Kidney epithelial cell (primary cell): ENCODE measurements at regions not wholly inside any gene's neighbourhood (a gene's known extent, or its start where the extent isn't known, plus 50 kb on each side); places are given as distances from the start of the nearest gene placed in this dataset.
A peak's percentile ranks its signal among the peaks of the same experiment; 100 is the strongest.

Source experiments
- DNase-seq: peaks from one replicate; pipeline ENCODE4 v3.0.0-alpha.2; 2010; ENCODE audit warnings: low read depth
- H3K27me3 ChIP-seq: 2 replicates; pipeline ENCODE4 v1.6.0; 2011; ENCODE audit warnings: low read length; ENCODE audit not compliant: control insufficient read depth, insufficient read depth
- H3K36me3 ChIP-seq: 2 replicates; pipeline ENCODE4 v1.5.1; 2011; ENCODE audit warnings: low read length; ENCODE audit not compliant: control insufficient read depth, insufficient read depth
- H3K4me3 ChIP-seq: 2 replicates; pipeline ENCODE4 v1.5.1; 2011; ENCODE audit warnings: low read depth, mild to moderate bottlenecking, control low read depth, low read length
- CTCF ChIP-seq: IDR thresholded peaks from 2 replicates; pipeline ENCODE4 v1.5.1; 2011; ENCODE audit warnings: mild to moderate bottlenecking, moderate library complexity, low read length, control low read depth, inconsistent platforms; ENCODE audit not compliant: insufficient read depth, poor library complexity, severe bottlenecking

GRCh38 chr1:8109216-8109615 is 83.1 kb upstream of the ERRFI1 start:
- no peak for DNase-seq
- H3K36me3 ChIP-seq, result no peaks in the 10 kb centered on the region

GRCh38 chr1:8107897-8108296 is 81.8 kb upstream of the ERRFI1 start:
- H3K36me3 ChIP-seq, result no peaks in the 10 kb centered on the region
- H3K27me3 ChIP-seq, result no peaks in the 10 kb centered on the region
- no peak for TF ChIP-seq CTCF
- no peak overlapping the region for H3K4me3 ChIP-seq
- no peak for DNase-seq

More at GRCh38 chr1:8109216-8109615, 83.1 kb upstream of the ERRFI1 start:
- Histone ChIP-seq H3K4me3 (no peak overlapping the region), H3K27me3 (no peaks in the 10 kb centered on the region)
- TF ChIP-seq CTCF, result no peak

- Histone ChIP-seq H3K36me3 (no peaks in the 10 kb centered on the region), H3K4me3 (no peak overlapping the region), H3K27me3 (no peaks in the 10 kb centered on the region)
- TF ChIP-seq CTCF, result no peak
- DNase-seq, result no peak
These were observed 78.4 kb upstream of the ERRFI1 start for GRCh38 chr1:8104278-8105236.

GRCh38 chr1:8097908-8098307 is 71.8 kb upstream of the ERRFI1 start:
- Histone ChIP-seq H3K36me3 (no peaks in the 10 kb centered on the region), H3K4me3 (no peak overlapping the region), H3K27me3 (no peaks in the 10 kb centered on the region)
- TF ChIP-seq CTCF, result no peak
- DNase-seq, result no peak

- peak; percentile 95 for DNase-seq
- TF ChIP-seq CTCF, result no peak
- H3K27me3 ChIP-seq, result no peaks in the 10 kb centered on the region
- no peaks in the 10 kb centered on the region for H3K36me3 ChIP-seq
- H3K4me3 ChIP-seq, result no peak overlapping the region
These were observed 71.1 kb upstream of the ERRFI1 start for GRCh38 chr1:8097077-8097799.
